NT2/D1 (cell line): ENCODE measurements at regions not wholly inside any gene's neighbourhood (a gene's known extent, or its start where the extent isn't known, plus 50 kb on each side); places are given as distances from the start of the nearest gene placed in this dataset.
"Not testable (repeated sequence)": the region's sequence is repeated elsewhere in the genome, so short reads cannot be mapped to it uniquely, and the experiment has no call there.

Source experiments
- DNase-seq: peaks from one replicate; pipeline ENCODE4 v3.0.0-alpha.2; 2011; ENCODE audit warnings: low read depth, low spot score
- H3K27me3 ChIP-seq: 2 replicates; pipeline ENCODE4 v1.6.0; 2011; ENCODE audit warnings: mild to moderate bottlenecking; ENCODE audit not compliant: insufficient read length, insufficient read depth
- H3K36me3 ChIP-seq: 2 replicates; pipeline ENCODE4 v1.6.1; 2011; ENCODE audit warnings: mild to moderate bottlenecking, low read length, mixed read lengths; ENCODE audit not compliant: insufficient read depth, insufficient read length
- H3K4me1 ChIP-seq: 2 replicates; pipeline ENCODE4 v1.5.1; 2011; ENCODE audit not compliant: insufficient read depth, insufficient read length
- H3K4me3 ChIP-seq: 2 replicates; pipeline ENCODE4 v1.5.1; 2011; ENCODE audit warnings: low read depth; ENCODE audit not compliant: insufficient read length
- H3K9ac ChIP-seq: 2 replicates; pipeline ENCODE4 v1.6.0; 2011; ENCODE audit warnings: low read depth; ENCODE audit not compliant: insufficient read length
- H3K9me3 ChIP-seq: 2 replicates; pipeline ENCODE4 v1.5.1; 2011; ENCODE audit warnings: mild to moderate bottlenecking, low read length; ENCODE audit not compliant: insufficient read depth
- SUZ12 ChIP-seq: IDR thresholded peaks from 2 replicates; pipeline ENCODE4 v1.6.1; 2011; ENCODE audit not compliant: insufficient read length, insufficient read depth; ENCODE audit errors: extremely low read depth
- YY1 ChIP-seq: IDR thresholded peaks from 2 replicates; pipeline ENCODE4 v1.6.1; 2011; ENCODE audit not compliant: insufficient read length, insufficient read depth
- ZNF274 ChIP-seq: IDR thresholded peaks from 2 replicates; pipeline ENCODE4 v1.6.1; 2011; ENCODE audit warnings: mild to moderate bottlenecking, low read depth, low read length

GRCh38 chr4:64824591-64824990 is 415.3 kb upstream of the TECRL start:
- Histone ChIP-seq H3K36me3 (no peaks in the 10 kb centered on the region), H3K4me1 (no peaks in the 10 kb centered on the region), H3K9ac (no peak overlapping the region), H3K4me3 (no peak overlapping the region), H3K9me3 (no peaks in the 10 kb centered on the region), H3K27me3 (no peaks in the 10 kb centered on the region)
- TF ChIP-seq YY1 (no peak), SUZ12 (no peak), ZNF274 (no peak)
- no peak for DNase-seq

DNA sequence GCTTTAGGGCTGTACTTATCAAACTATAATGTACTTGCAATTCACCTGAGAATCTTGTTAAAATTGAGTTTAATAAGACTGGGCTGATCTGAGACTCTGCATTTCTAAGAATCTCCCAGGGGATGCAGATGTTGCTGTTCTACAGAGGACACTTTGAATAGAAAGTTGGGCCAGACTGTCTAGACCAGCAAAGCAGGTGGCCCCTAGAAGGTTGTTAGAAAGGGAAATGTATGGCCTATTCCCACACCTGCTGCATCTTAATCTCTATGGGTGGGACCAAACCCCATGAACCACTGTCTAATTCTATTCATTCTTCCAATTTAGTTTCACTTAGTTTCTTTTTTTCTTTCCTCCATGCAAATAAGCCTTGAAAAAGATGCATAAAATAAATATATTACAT is 413.2 kb upstream of the TECRL start:
- Histone ChIP-seq H3K4me3 (no peak overlapping the region), H3K27me3 (no peaks in the 10 kb centered on the region), H3K9ac (no peak overlapping the region), H3K36me3 (no peaks in the 10 kb centered on the region), H3K9me3 (no peaks in the 10 kb centered on the region), H3K4me1 (no peaks in the 10 kb centered on the region)
- no peak for DNase-seq
- TF ChIP-seq SUZ12 (no peak), YY1 (no peak), ZNF274 (no peak)

DNA sequence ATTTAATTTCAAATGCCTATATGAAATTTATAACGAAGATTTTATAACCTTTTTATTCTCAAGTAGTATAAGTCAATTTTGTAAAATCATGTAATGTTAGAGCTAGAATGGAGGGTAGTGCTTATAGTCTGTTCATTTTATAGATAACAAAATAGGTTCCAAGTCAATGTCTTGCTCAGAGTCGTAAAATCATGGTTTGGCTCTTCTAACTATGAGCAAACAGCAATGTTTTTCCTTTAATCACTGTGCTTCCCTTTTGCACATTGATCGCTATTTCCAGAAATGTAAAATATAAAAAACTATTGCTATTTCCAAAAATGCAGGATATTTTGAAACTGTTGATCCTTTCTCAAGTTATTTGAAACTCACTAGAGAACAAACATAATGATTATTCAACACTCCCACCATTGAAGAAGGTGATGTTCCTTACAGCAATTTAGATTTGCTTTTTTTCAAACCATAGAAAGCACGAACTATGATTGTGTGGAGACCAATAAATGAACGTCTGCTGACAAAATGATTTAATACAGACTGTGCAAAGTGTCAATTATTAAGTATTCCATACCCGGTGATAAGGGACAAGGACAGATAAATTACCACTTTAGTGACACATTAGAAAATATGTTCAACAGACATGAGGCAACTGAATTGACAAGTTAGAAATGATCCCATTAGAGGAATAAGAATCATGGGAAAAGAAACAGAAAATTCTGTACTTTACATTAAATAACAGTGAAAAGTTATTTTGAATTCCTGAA is 412.1 kb upstream of the TECRL start:
- DNase-seq, result no peak
- no peak for TF ChIP-seq YY1
- no peak for TF ChIP-seq ZNF274
- Histone ChIP-seq H3K9ac (no peak overlapping the region), H3K36me3 (no peaks in the 10 kb centered on the region), H3K4me3 (no peak overlapping the region), H3K9me3 (no peaks in the 10 kb centered on the region), H3K4me1 (no peaks in the 10 kb centered on the region), H3K27me3 (no peaks in the 10 kb centered on the region)

DNA sequence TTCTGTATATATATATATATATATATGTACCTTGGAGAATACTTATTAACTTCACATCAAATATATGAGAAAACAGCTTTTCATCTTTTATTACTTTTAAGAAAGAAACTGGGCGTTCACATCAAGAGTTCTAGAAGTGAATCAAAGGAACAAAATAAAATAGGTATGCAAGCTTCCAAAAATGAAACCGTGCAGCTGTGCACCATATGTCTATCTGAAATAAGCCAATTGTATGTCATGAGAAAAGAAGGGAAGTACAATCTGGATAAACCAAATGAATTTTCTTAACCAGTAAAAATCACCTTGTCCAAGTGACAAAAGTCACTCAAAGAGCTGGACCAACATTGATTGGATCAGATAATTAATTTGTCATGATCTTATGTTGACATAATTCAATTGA is 405.4 kb upstream of the TECRL start:
- Histone ChIP-seq H3K4me3 (no peak overlapping the region), H3K27me3 (no peaks in the 10 kb centered on the region), H3K9ac (no peak overlapping the region), H3K9me3 (no peaks in the 10 kb centered on the region), H3K36me3 (no peaks in the 10 kb centered on the region), H3K4me1 (no peaks in the 10 kb centered on the region)
- TF ChIP-seq ZNF274 (no peak), SUZ12 (no peak), YY1 (no peak)
- no peak for DNase-seq

DNA sequence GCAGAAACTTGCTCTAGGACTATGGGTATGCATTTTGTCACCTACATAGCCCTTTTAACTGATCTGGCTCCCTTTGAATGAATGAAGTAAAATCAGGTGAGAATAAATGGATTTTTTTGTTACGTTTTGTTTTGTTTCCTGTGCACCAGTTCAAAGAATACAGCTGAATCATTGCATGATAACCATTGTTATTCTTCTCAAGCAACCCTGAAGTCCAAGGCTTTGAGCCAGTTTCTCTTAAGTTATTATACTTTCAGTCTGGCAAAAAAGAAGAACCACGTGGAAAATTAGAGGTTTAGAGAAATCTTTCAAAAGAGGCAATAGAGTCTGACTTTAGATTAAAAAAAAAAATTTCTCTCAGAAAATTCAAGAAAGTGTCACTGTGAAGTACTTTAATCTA is 398.6 kb upstream of the TECRL start:
- DNase-seq, result no peak
- Histone ChIP-seq H3K27me3 (no peaks in the 10 kb centered on the region), H3K36me3 (no peaks in the 10 kb centered on the region), H3K4me1 (no peaks in the 10 kb centered on the region), H3K9me3 (no peaks in the 10 kb centered on the region), H3K4me3 (no peak overlapping the region), H3K9ac (no peak overlapping the region)
- TF ChIP-seq YY1 (no peak), SUZ12 (no peak), ZNF274 (no peak)

- Histone ChIP-seq H3K36me3 (no peaks in the 10 kb centered on the region), H3K9ac (no peak overlapping the region), H3K4me3 (no peak overlapping the region), H3K9me3 (no peaks in the 10 kb centered on the region), H3K27me3 (no peaks in the 10 kb centered on the region), H3K4me1 (no peaks in the 10 kb centered on the region)
- no peak for TF ChIP-seq YY1
- TF ChIP-seq SUZ12, result no peak
- DNase-seq, result no peak
Measured at GRCh38 chr4:64799751-64800150, 390.5 kb upstream of the TECRL start.

DNA sequence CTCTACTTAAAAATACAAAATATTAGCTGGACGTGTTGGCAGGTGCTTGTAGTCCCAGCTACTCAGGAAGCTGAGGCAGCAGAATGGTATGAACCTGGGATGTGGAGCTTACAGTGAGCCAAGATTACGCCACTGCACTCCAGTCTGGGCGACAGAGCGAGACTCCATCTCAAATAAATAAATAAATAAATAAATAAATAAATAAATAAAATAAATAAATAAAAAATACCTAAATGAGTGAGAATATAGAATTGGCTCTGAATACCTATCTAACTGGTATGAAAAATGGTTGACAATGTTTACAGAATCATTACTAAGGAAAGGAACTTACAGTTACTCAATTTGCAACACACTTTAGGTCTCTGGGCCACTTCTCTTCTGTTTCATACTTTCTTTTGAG is 389.6 kb upstream of the TECRL start:
- not testable (repeated sequence) for H3K36me3 ChIP-seq, DNase-seq, H3K9me3 ChIP-seq, H3K27me3 ChIP-seq, H3K4me1 ChIP-seq, H3K9ac ChIP-seq, H3K4me3 ChIP-seq

DNA sequence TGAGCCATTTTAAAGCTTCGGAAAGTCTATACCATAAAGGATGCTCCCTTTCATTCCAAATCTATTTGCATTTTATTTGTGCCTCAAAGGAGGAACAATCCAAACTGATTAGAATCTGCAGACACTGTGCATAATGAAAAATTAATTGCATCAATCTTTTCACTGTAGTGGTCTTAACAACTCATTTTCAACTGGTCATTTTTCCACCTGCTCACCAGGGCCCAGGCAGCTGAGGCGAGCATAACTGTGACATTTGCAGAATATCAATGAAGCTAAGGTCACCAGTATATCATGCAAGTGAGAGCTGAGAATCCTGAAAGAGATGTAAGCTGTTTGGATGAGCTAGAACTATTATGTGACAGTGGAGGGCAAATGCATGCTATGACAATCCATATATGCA is 387.3 kb upstream of the TECRL start:
- no peak for DNase-seq
- Histone ChIP-seq H3K27me3 (no peaks in the 10 kb centered on the region), H3K4me3 (no peak overlapping the region), H3K9me3 (no peaks in the 10 kb centered on the region), H3K36me3 (no peaks in the 10 kb centered on the region), H3K4me1 (no peaks in the 10 kb centered on the region), H3K9ac (no peak overlapping the region)
- TF ChIP-seq SUZ12 (no peak), YY1 (no peak), ZNF274 (no peak)
